ENCODE measurements at regions not wholly inside any gene's neighbourhood (a gene's known extent, or its start where the extent isn't known, plus 50 kb on each side); places are given as distances from the start of the nearest gene placed in this dataset.

DNA sequence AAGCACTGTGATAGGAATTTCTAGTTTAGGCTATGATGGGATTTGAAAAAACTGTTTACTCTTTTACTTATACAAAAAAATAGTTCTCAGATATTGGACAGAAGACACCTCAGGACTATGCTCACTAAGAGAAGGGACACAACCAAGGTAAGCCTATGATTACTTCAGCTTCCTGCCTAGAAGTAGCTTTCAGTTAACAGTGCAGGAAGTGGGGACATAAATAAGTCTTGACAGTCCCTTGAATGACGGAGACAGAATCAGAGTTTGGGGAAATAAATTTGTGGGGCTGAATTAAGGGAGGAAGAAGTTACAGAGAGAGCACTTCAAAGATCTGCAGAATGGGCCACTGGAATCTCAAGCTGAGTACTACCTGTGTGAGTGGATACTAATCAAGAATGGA lies 53.8 kb upstream of the OLFM3 start:
- no peaks in the 10 kb centered on the region for H3K4me1 ChIP-seq (ENCODE audit: insufficient read depth, low read length)
- no peaks in the 10 kb centered on the region for H3K79me2 ChIP-seq (ENCODE audit: insufficient read depth, low read length)
- TF ChIP-seq, protein P1, sequence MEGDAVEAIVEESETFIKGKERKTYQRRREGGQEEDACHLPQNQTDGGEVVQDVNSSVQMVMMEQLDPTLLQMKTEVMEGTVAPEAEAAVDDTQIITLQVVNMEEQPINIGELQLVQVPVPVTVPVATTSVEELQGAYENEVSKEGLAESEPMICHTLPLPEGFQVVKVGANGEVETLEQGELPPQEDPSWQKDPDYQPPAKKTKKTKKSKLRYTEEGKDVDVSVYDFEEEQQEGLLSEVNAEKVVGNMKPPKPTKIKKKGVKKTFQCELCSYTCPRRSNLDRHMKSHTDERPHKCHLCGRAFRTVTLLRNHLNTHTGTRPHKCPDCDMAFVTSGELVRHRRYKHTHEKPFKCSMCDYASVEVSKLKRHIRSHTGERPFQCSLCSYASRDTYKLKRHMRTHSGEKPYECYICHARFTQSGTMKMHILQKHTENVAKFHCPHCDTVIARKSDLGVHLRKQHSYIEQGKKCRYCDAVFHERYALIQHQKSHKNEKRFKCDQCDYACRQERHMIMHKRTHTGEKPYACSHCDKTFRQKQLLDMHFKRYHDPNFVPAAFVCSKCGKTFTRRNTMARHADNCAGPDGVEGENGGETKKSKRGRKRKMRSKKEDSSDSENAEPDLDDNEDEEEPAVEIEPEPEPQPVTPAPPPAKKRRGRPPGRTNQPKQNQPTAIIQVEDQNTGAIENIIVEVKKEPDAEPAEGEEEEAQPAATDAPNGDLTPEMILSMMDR (IDR thresholded peaks at IDR 0.05; ENCODE audit: extremely low read depth, low read depth, low read length): no peak
- no peaks in the 10 kb centered on the region for H3K36me3 ChIP-seq (ENCODE audit: insufficient read depth, low read length)
- H3K27me3 ChIP-seq (ENCODE audit: insufficient read depth, low read length): no peaks in the 10 kb centered on the region
- no peaks in the 10 kb centered on the region for H4K20me1 ChIP-seq (ENCODE audit: insufficient read depth, low read length)
- no peak overlapping the region for H2AFZ ChIP-seq (ENCODE audit: low read length)
- no peak overlapping the region for H3K4me3 ChIP-seq (ENCODE audit: insufficient read depth, low read length)
- peaks cover 9% of the 10 kb centered on the region for H3K9me3 ChIP-seq (ENCODE audit: low read depth, low read length)
- no peak for DNase-seq (ENCODE audit: insufficient read length, low spot score, missing footprints)
- H3K27ac ChIP-seq (ENCODE audit: low read depth, low read length): no peak overlapping the region
- H3K4me2 ChIP-seq (ENCODE audit: insufficient read depth, low read length): no peak overlapping the region

DNA sequence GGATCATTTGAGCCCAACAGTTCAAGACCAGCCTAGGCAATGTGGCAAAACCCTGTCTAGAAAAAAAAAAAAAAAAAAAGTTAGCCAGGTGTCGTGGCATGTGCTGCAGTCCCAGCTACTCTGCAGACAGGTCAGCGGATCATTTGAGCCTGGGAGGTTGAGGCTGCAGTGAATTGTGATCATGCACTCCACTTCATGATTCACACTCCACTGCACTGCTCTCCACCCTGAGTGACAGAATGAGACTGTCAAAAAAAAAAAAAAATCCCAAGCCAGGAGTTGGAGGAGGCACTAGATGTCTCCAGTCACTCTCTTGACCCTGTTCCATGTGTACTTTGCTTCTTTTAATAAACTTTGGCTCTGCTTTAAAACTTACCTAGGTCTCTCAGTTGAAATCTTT lies 51.0 kb upstream of the OLFM3 start:
- DNase-seq (ENCODE audit: insufficient read length, low spot score, missing footprints): no peak
- no peaks in the 10 kb centered on the region for H3K79me2 ChIP-seq (ENCODE audit: insufficient read depth, low read length)
- H3K4me1 ChIP-seq (ENCODE audit: insufficient read depth, low read length): no peaks in the 10 kb centered on the region
- H2AFZ ChIP-seq (ENCODE audit: low read length): no peak overlapping the region
- H3K36me3 ChIP-seq (ENCODE audit: insufficient read depth, low read length): no peaks in the 10 kb centered on the region
- no peaks in the 10 kb centered on the region for H3K27me3 ChIP-seq (ENCODE audit: insufficient read depth, low read length)
- TF ChIP-seq, protein P1 (IDR thresholded peaks at IDR 0.05; ENCODE audit: extremely low read depth, low read depth, low read length): no peak
- no peak overlapping the region for H3K4me3 ChIP-seq (ENCODE audit: insufficient read depth, low read length)
- no peak overlapping the region for H3K4me2 ChIP-seq (ENCODE audit: insufficient read depth, low read length)
- H3K9me3 ChIP-seq (ENCODE audit: low read depth, low read length): peaks cover 4% of the 10 kb centered on the region
- no peak overlapping the region for H3K27ac ChIP-seq (ENCODE audit: low read depth, low read length)
- no peaks in the 10 kb centered on the region for H4K20me1 ChIP-seq (ENCODE audit: insufficient read depth, low read length)
